T47D (cell line): ENCODE measurements at regions not wholly inside any gene's neighbourhood (a gene's known extent, or its start where the extent isn't known, plus 50 kb on each side); places are given as distances from the start of the nearest gene placed in this dataset.
A peak's percentile ranks its signal among the peaks of the same experiment; 100 is the strongest.

Experiments used
- DNase-seq, 2 experiments: peaks; one replicate each; pipeline versions ENCODE4 v3.0.0 to v3.0.0-alpha.2; 2011 to 2012; ENCODE audit warnings: low read depth in 1 of 2, low spot score in 1 of 2
- JUND ChIP-seq: IDR thresholded peaks from 2 replicates; pipeline ENCODE4 v1.6.1; 2012; ENCODE audit warnings: low read depth
- in situ Hi-C: cut with HindIII; loops from 2 replicates; pipeline ENCODE4 v1.10.0; 2016; ENCODE audit warnings: low sequenced_read_pairs, low pct_unique_long_range_greater_than_20kb

- TF ChIP-seq JUND = no peak
- DNase-seq = no peak
- in situ Hi-C loops = no loop called here
Observed at GRCh38 chr5:155885199-155885598, 441.8 kb upstream of the SGCD start.

- DNase-seq = no peak
- in situ Hi-C loops = no loop called here
- no peak for TF ChIP-seq JUND
Observed at GRCh38 chr5:155886311-155887031, 440.5 kb upstream of the SGCD start.

- DNase-seq = no peak
- in situ Hi-C loops = no loop called here
- TF ChIP-seq JUND = no peak
Observed at GRCh38 chr5:155895484-155895883, 431.5 kb upstream of the SGCD start.

- no peak for TF ChIP-seq JUND
- in situ Hi-C loops = no loop called here
- no peak for DNase-seq
Observed at GRCh38 chr5:155897761-155898160, 429.2 kb upstream of the SGCD start.

- DNase-seq = no peak
- in situ Hi-C loops = no loop called here
- TF ChIP-seq JUND = no peak
Observed at GRCh38 chr5:155898284-155898683, 428.7 kb upstream of the SGCD start.

- in situ Hi-C loops = no loop called here
- TF ChIP-seq JUND = no peak
- no peak for DNase-seq
Observed at GRCh38 chr5:155903791-155904190, 423.2 kb upstream of the SGCD start.

- TF ChIP-seq JUND = no peak
- in situ Hi-C loops = no loop called here
- DNase-seq = peak in 1 of 2 experiments; percentile 17
Observed at GRCh38 chr5:155905364-155905763, 421.6 kb upstream of the SGCD start.

- DNase-seq = peak in 1 of 2 experiments; percentile 56
- in situ Hi-C loops = no loop called here
- TF ChIP-seq JUND = no peak
Observed at GRCh38 chr5:155906046-155906445, 420.9 kb upstream of the SGCD start.

GRCh38 chr5:155908543-155908942 lies 418.4 kb upstream of the SGCD start:
- no peak for TF ChIP-seq JUND
- in situ Hi-C loops = no loop called here
- no peak for DNase-seq

- DNase-seq = peak in 1 of 2 experiments; percentile 12
- no peak for TF ChIP-seq JUND
- in situ Hi-C loops = no loop called here
Observed at GRCh38 chr5:155912291-155912690, 414.7 kb upstream of the SGCD start.

- in situ Hi-C loops = no loop called here
Observed at GRCh38 chr5:155914766-155915165, 412.2 kb upstream of the SGCD start.

GRCh38 chr5:155915601-155916000 lies 411.4 kb upstream of the SGCD start:
- no peak for TF ChIP-seq JUND
- no peak for DNase-seq
- in situ Hi-C loops = no loop called here

More at GRCh38 chr5:155914766-155915165, 412.2 kb upstream of the SGCD start:
- TF ChIP-seq JUND = no peak
- no peak for DNase-seq

GRCh38 chr5:155919126-155919525 lies 407.8 kb upstream of the SGCD start:
- in situ Hi-C loops = no loop called here
- TF ChIP-seq JUND = no peak

GRCh38 chr5:155919725-155920124 lies 407.2 kb upstream of the SGCD start:
- in situ Hi-C loops = no loop called here

More at GRCh38 chr5:155919126-155919525, 407.8 kb upstream of the SGCD start:
- no peak for DNase-seq

More at GRCh38 chr5:155919725-155920124, 407.2 kb upstream of the SGCD start:
- no peak for TF ChIP-seq JUND
- DNase-seq = no peak
